NCI-H446 (cell line): ENCODE measurements at regions not wholly inside any gene's neighbourhood (a gene's known extent, or its start where the extent isn't known, plus 50 kb on each side); places are given as distances from the start of the nearest gene placed in this dataset.
"Not testable (repeated sequence)": the region's sequence is repeated elsewhere in the genome, so short reads cannot be mapped to it uniquely, and the experiment has no call there.

Source experiments
- DNase-seq, 2 experiments: peaks; one replicate each; lab custom pipeline; 2025; lab: John Stamatoyannopoulos, UW

DNA sequence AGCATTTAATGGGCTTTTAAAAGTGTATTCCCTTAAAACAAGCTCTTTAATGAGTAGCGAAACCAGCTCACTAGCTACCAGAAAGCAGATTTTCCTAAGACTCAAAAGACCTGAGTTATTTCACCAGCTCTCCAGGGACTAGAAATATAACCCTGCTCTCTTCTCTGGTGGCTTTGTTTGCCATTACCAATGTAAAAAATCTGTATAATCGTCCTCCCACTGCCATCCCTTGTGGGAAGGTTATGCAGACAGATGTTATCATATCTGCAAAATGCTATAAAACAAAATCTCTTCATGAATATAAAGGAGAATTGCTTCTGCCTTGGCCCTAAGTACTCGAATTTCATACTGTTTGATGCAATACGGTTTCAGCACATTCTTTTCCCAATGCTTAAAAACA lies 335.2 kb downstream of the NUP35 start:
- DNase-seq = no peak

DNA sequence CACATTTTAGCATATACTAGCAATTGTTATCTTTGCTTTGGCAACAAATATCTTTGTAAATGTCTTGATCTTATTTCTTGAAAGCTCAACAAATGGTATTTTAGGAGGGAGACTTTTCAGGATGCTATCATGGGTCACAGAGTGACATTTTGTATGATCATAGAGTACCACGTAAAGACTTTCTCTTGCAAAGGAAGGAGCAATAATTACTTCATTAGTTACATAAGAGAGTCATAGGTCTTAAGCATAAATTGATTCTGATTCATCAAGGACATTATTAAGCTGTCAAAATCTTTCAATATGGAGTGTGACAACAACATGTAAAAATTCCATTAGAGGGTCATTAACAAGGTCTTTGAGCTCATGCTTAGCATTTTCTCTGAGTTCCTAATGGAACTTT lies 339.6 kb downstream of the NUP35 start:
- no peak for DNase-seq

DNA sequence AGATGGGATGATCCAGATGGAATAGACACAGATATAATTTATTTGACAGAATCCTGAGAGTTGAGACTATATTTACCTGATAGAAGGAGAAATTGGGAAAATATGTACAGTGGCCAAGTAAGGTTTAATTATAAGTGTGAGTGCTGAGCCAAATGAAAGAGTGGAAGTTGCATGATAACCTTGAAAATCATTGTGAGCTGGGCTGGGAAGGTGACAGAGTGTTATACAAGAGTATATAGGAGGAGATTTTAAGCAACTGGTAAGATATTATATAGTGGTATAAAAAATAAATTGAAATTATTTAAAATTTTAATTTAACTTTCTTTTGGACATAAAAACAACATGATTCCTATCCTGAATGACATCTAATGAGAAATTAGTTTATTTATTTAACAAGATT lies 340.8 kb downstream of the NUP35 start:
- no peak for DNase-seq

DNA sequence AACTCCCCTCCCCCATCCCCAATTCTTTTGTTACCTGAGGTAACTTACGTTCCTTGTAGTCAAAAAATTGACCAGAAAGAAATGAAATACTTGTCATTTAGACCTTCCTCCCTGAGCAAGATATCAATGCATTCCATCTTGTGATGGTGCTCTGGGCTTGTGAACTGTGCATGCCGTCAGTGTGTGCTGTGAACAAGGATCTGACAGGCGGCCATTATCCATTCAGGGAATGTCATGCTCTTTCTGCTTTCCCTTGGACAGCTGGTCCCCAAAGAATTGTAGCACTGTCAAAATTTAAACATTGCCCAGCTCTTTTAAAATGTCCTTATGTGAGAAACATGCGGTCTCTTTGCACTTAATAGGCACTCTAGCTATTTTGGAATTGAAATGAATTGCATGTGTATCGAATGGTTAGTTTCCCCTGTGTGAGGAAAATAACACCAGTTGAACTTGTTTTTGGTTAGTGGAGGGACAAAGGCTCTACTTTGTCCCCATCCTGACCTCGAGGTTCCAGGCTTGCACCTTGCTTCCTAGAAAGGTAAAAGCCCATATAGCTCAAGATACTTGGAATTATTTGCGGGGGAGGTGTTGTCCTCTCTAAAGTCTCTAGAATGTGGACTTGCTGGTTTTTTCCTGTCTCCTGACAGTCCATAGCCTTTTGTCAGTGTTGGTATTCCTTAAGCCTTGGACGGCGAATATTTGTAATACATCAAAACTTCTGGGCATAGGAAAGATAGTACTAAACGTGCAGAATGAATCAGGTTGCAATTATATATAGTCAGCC lies 350.9 kb downstream of the NUP35 start:
- no peak for DNase-seq

DNA sequence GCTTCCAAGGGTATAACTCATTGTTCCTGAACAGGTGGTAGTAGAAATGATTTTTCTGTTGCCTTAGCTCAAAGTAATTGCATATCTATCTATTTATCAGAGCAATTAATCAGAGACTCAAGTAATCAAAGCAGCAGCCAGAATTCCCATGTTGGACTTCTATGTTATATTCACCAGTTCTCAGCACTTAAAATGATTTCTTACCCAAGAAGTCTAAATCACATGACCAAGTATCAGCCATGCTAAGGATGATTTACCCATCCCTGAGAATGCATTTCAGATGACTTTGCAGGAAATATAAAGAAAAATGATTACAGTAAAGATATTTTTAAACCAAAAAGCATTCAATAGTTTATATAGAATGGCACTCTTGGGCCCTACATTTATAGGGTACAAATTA lies 352.2 kb downstream of the NUP35 start:
- DNase-seq = no peak

DNA sequence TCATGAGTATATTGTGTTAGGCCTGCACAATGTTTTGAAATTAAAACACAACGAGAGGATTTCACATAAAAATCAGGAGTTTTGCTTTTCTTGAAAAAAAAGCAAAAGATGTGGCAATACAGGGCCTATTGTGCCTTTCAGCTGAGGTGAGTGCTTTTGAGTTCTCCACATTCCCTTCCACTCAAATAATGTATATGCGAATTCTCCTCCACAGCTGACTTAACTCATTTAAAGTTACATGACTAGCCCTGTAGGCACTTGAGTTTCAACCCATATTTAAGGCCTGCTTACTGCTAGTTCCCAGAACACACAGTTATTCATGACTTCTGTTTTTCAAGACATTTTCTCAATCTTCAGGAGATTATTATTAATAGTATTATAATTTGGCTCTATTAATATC lies 353.1 kb downstream of the NUP35 start:
- DNase-seq = no peak

DNA sequence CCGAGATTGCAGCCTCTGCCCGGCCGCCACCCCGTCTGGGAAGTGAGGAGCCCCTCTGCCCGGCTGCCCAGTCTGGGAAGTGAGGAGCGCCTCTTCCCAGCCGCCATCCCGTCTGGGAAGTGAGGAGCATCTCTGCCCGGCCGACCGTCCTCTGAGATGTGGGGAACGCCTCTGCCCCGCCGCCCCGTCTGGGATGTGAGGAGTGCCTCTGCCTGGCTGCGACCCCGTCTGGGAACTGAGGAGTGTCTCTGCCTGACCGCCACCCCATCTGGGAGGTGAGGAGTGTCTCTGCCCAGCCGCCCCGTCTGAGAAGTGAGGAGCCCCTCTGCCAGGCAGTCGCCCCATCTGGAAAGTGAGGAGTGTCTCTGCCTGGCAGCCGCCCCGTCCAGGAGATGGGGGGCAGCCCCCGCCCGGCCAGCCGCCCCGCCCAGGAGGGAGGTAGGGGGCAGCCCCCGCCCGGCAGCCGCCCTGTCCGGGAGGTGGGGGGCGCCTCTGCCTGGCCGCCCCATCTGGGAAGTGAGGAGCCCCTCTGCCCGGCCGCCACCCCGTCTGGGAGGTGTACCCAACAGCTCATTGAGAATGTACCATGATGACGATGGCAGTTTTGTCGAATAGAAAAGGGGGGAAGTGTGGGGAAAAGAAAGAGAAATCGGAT lies 354.8 kb downstream of the NUP35 start:
- DNase-seq = not testable (repeated sequence)

DNA sequence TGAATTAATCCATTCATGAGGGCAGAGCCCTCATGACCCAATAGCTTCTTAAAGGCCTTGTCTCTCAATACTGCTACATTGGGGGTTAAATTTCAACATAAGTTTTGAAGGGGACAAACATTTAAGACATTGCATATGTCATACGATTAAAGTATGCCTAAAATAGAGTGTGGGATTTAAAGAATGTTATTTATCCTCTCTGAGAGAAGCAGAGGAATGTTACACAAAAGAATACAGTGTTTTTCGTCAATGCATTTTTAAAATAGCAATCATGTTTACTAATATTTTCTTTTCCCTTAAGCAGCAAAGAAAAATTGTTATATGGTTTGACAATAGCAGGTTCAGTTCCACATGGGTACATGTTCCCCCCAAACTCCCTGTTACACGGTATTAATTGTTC lies 363.1 kb downstream of the NUP35 start:
- DNase-seq = no peak

DNA sequence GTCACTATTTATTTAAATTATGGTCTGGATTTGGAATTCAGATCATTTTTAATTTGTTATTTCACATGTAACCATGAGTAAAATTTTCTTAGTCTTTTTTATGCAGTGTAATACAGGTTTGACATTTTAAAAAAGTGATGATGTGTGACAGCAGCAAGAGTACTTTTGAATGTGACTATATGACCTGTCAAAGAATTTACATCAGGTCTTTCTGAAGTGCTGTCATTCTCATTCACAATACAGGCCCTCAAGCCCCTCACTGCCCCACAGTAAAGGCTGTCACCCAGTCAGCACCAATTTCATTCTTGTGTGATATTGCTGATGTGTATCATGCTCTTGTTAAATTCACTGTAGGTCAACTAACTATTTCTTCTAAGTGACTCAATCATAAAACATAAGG lies 364.2 kb downstream of the NUP35 start:
- DNase-seq = no peak

DNA sequence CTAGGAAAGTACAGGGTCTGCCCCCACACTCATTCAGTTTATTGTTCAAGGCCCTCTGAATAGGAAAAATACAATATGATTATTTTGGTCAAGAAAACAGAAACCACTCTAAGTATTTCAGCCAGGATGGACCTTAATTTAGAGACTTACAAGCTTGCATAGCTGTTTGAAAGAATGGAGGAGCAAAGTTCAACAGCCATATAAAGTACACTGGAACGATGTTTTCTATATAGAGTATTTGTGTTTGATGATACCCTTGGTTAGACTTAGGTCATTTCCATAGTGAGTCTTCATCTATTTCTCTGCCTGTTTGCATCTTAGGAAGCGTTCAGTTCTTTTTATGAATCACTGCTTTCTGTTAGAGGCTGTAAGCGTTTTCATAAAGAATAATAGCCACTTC lies 366.2 kb downstream of the NUP35 start:
- DNase-seq = no peak

DNA sequence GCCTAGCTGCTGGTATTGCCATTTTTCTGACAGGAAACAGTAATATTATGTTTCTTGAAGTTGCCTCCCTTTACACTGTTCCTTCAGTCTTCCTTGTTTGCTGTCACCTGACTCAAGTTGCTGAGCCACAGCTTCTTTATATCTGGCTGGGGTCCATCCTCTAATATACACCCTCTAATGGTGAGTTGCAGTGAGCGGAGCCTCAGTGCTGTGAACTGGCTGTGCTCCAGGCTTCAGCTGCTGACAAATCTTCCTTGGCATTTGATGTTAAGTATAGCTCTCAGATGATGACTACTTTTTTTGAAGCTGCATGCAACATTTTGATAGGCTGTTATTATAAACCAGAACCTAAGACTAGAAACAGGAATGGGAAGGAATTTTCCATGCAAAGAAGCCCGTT lies 366.7 kb downstream of the NUP35 start:
- peak in 1 of 2 experiments; percentile 80 for DNase-seq

DNA sequence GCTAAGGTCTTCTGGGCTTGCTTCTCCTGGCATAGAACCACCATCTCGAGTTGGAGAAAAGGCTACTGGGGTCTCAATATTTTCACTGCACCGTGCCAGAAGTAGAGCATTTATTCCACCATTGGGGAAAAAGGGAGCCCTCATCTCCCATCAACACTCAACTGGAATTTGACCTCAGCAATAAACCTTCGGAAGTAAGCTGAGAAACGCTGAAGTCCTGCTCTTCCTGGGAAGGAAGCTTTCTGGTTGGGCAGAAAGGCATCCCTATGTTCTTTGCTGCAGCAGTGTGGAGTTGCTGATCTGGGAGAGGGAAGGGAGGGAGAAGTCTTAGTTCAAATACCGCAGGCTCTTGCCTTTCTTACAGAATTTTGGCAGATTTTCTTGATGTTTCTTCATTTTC lies 368.8 kb downstream of the NUP35 start:
- DNase-seq = peak in 1 of 2 experiments; percentile 52

DNA sequence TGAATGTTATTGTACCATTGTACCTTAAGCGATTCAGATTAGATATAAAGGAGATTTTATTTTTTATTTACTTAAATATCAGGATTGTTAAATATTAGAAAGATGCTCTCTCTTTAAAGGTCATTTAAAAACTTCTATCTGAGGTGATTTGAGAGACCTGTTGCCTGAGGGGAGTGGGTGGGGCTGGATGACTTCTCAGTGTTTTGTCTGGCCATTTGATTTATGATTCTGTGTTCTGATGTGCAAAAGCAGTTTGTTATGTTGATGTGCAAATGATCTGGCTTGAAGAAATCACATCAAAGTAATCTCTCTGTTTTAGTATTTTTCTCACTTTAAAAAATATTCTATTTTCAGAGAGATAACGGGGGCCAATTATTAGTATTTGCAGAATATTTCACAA lies 370.8 kb downstream of the NUP35 start:
- no peak for DNase-seq

DNA sequence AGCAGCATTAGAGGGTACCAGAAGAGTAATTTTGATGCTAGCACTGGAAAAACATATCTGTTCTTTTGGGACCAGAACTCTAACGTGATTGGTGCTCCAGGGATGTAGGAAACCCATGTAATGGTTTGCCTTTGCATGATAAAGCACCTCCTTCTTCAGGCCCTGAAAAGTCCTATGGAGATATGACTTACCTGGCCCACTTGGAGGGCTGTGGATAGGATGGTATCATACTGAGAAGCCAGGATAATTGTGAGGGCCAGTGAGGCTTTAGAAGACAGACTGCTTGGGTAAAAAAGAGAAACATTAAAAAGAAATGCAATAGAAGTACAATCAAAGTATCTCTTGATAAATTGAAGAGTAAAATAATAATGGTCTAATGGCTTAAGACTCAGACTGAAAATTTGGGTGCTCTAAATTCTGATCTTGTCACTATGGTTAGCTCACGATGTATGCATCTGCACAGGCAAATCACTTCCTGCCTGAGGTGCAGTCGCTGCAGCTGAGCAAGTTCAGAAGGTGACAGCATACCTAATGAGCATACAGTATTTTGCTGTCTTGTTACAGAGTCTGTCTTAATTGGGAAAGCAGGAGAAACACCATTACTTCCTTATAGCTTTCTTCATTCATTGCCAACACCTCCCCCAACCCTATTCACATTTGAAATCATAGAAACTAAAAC lies 371.5 kb downstream of the NUP35 start:
- no peak for DNase-seq

DNA sequence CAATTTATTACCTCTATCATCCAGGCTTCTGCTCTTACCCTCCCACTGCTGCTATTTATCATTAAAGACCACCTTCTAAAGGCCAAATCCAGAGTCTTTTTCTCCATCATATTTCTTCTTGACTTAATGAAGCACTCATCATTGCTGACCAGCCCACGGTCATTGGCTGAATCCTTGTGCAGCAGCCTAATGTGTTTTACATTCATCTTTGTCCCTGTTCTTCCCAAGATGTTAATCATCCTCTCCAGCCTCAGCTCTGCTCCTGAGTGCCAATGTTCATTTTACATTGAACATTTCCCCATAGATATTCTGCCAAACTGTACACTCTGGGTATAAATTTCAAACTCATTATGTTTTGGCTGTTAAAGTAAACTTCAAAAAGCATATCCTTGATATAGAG lies 373.6 kb downstream of the NUP35 start:
- no peak for DNase-seq

DNA sequence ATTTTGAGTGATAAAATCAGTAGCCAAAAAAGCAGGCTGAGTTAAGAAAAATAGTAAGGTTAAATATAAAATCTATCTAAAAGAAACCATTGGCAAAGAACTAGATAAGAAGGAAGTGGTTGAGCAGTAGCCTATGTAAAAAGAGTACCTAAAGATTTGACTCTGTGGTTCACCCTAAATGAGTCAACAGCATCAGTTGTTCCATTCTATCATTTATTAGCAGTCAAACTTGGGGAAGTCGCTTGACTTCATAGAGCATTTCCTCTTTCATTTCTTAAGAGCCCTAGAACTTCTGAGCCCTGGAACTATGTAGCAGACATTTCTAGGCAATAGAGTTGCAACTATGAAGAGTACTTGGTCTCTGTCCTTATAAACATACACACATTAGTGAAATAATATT lies 381.7 kb downstream of the NUP35 start:
- no peak for DNase-seq

DNA sequence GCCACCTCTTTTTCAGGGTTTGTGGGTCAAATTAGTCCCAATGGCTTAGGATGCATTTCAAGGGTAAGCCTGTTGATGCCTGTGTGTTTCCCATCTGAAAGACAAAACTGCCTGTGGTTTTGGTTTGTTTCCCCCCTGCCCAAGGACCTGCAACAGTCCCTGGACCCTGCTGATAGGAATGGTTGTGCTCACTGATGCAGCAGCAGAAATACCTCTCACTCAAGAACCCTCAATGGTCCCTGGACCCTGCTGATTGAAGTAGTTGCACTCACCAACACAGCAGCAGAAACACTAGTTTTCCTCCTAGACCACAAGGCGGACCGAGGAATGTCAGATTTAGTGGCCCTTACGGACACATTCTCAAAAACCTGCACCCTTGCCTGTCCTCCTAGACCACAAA lies 386.9 kb downstream of the NUP35 start:
- no peak for DNase-seq

DNA sequence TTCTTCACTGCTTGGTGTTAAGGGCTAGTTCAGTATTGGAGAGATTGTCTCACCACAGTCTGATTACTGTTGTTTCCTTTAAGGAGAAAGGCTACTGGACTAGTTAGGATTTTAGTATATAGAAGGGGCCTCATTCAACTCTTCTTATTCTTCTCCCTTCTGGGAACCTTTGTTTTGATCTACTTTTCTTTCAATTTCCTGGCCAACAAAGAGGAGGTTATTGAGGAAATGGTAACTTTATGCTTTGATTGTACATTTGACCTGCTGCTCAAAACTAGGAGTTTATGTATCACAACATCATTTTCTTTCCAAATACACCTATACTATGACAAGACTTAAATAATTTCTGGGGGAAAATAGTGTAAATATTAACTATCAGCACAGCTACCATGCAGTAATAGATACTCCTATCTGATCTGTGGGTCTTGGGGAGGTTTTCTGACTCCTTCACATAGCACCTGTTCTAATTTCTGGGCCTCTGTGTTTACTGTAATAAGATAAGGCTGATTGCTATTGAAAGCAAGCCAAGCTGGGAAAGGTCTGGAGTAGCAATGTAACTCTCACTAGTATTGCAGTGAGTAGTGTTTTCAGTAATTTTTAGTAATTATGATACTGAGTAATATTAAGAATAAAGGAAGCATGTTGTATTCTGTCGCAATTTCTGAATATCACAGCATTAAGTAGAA lies 395.3 kb downstream of the NUP35 start:
- DNase-seq = no peak

DNA sequence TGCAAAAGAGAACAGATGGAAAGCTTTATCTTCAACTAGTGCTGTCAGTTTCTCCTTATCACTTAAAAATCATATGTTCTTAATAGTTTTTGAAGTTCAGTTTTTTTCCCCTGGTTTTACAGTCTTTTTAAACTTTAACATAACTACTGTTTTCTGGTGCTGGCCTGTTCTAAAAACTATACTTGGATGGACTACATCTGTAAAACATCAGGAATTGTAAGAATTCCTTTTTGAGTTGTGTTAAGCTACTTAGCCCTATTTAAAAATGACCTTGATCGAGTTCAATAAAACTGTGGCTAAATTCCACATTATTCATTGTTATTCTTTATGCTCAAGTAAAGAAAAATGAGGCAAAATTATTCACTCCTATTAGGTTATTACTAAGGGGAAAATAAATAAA lies 397.7 kb downstream of the NUP35 start:
- no peak for DNase-seq

DNA sequence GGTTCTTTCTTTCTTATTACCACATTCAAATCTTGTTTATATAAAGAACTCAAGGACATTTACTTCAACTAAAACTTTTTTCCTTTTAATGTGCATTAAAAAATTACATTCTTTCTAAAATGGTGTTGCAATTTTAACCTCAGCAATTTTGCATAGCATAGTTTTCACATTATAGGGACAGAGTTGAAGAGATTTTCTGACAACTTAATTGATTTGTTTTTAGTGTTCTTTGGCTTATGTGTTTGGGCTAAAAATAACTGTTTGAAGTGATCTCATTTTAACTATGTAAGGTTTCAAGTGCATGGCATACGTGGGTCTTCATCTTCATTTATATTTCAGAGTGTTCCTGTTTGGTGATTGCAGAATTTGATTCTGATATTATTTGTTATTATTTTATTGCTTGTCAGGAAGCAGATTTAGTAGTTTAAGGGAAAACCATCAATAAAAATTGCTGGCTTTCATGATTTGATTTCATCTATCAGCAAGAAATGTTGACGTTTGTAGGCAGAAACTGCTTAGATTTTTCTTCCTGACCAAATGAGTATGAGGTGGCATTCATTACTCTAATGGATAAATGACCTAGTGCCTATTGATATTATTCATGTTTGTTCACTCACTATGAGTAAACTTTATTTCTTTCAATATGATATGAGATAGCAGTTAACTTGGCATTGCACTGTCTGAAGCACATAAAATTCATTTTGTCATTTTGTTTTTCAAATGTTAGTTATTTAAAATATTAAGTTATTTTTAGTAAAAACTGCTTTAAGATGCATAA lies 398.4 kb downstream of the NUP35 start:
- no peak for DNase-seq

DNA sequence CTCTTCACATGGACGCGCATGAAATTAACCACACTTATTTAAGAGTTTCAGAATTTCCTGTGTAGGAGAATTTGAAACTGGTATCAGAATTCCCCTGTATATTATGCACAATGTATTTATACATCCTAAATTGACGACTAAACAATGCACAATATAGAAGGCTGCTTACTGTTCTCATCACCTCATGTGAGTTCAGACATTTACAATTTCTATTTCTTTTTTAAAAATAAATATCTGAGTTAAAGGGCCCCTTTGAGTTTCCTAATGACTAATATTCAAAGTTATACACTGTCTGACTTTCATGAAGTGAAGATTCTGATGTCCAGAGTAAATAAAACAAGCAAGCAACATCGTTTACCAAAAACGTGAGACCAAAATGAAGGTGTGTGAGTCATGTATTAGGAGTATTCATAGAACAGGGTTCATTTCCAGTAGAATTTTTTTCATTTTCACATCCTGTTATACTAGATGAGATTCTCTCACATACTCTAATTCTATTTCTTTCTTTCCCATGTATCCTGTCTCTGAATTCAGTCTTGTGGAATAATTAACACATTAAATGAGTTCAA lies 406.2 kb downstream of the NUP35 start:
- no peak for DNase-seq

DNA sequence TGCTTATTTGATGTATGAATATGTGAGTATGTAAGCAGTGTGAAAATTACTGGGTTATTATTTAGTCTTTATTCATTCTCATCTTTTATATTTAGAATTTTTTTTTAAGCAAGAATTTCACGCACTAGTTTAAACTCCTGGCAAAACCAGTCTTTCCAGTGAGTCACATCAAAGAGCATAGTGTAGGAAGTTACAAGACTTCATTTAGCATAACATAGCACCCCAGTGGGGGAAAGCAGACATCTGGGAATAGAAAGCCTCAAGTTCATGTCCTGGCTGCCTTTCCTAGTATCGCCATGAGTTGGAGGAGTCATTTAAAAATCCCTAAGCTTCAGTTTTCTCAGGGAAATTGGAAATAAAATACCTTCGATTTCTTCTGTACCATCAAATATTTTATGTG lies 408.3 kb downstream of the NUP35 start:
- no peak for DNase-seq
